ENCODE measurements at regions not wholly inside any gene's neighbourhood (a gene's known extent, or its start where the extent isn't known, plus 50 kb on each side); places are given as distances from the start of the nearest gene placed in this dataset.

GRCh38 chr9:12973710-12974109, 198.9 kb downstream of the LURAP1L start:
- no peak overlapping the region for H2AK5ac ChIP-seq (ENCODE audit: low read length)
- H3K36me3 ChIP-seq (ENCODE audit: control insufficient read depth in 1 of 2, insufficient read depth in 2 of 2, low read length in 2 of 2), result no peaks in the 10 kb centered on the region
- no CpG with 5 or more reads among the region's 1 CpG for WGBS (ENCODE audit: extremely low coverage, insufficient coverage, insufficient read length)
- DNase-seq, result no peak
- H3K9me3 ChIP-seq (ENCODE audit: insufficient read depth, low read depth, low read length), result no peaks in the 10 kb centered on the region
- no peak overlapping the region for H3K27ac ChIP-seq (ENCODE audit: low read depth, low read length)
- no peak overlapping the region for H2AFZ ChIP-seq (ENCODE audit: insufficient read depth, low read length, poor library complexity)
- H3K4me1 ChIP-seq (ENCODE audit: control insufficient read depth in 1 of 2, insufficient read depth in 2 of 2, low read length in 2 of 2), result peaks cover 5 to 9% of the 10 kb centered on the region in 2 experiments
- H3K9ac ChIP-seq (ENCODE audit: low read length), result no peak overlapping the region
- H2BK12ac ChIP-seq (ENCODE audit: low read length), result peak overlapping the region; percentile 97
- H3K14ac ChIP-seq (ENCODE audit: low read length), result peak overlapping the region; percentile 51
- no peak overlapping the region for H3K4me3 ChIP-seq (ENCODE audit: low read depth, low read length)
- no peak overlapping the region for H2BK5ac ChIP-seq (ENCODE audit: low read depth, low read length, poor library complexity)
- H3K27me3 ChIP-seq (ENCODE audit: insufficient read depth, low read length), result no peaks in the 10 kb centered on the region
- no peak overlapping the region for H3K4ac ChIP-seq (ENCODE audit: low read depth, low read length)
- no peak overlapping the region for H3K23ac ChIP-seq (ENCODE audit: low read length)
- no peak overlapping the region for H4K8ac ChIP-seq (ENCODE audit: low read depth, low read length)
- H3K79me2 ChIP-seq (ENCODE audit: control insufficient read depth, insufficient read depth, low read length, poor library complexity), result no peaks in the 10 kb centered on the region
- peaks cover 9% of the 10 kb centered on the region for H3K79me1 ChIP-seq (ENCODE audit: low read length)
- H4K91ac ChIP-seq (ENCODE audit: low read depth, low read length), result peak overlapping the region; percentile 14
- no peak overlapping the region for H3K18ac ChIP-seq (ENCODE audit: low read length)
- H3K4me2 ChIP-seq (ENCODE audit: low read length), result no peak overlapping the region
- no peak overlapping the region for H4K12ac ChIP-seq (ENCODE audit: low read depth, low read length)
- peak overlapping the region; percentile 90 for H2BK120ac ChIP-seq (ENCODE audit: insufficient read depth, low read length, poor library complexity)

DNA sequence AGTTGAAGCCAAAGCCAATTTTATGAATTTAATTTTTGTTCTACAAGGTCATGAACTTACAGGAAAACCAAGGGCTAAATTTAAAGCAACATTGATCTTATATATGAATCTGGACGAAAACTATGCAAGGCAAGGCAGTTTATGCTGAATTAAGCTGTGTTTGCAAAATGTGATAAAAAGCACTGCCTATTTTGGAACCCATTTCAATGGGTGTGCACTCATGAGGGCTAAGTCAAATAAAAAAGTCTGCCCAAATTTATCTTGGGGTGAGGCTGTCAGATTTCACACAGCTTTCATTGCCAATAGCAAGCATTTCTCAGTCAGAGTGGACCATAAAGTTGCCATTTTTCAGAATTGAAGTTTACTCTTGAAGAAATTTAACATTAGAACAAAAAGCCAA, 199.9 kb downstream of the LURAP1L start:
- H4K12ac ChIP-seq (ENCODE audit: low read depth, low read length), result no peak overlapping the region
- H3K36me3 ChIP-seq (ENCODE audit: control insufficient read depth in 1 of 2, insufficient read depth in 2 of 2, low read length in 2 of 2), result no peaks in the 10 kb centered on the region
- H3K23ac ChIP-seq (ENCODE audit: low read length), result no peak overlapping the region
- H3K4me3 ChIP-seq (ENCODE audit: low read depth, low read length), result no peak overlapping the region
- H3K27ac ChIP-seq (ENCODE audit: low read depth, low read length), result no peak overlapping the region
- no peak overlapping the region for H2AK5ac ChIP-seq (ENCODE audit: low read length)
- no peak overlapping the region for H2BK12ac ChIP-seq (ENCODE audit: low read length)
- H4K8ac ChIP-seq (ENCODE audit: low read depth, low read length), result no peak overlapping the region
- no peak overlapping the region for H2AFZ ChIP-seq (ENCODE audit: insufficient read depth, low read length, poor library complexity)
- no peaks in the 10 kb centered on the region for H3K79me2 ChIP-seq (ENCODE audit: control insufficient read depth, insufficient read depth, low read length, poor library complexity)
- no peaks in the 10 kb centered on the region for H3K27me3 ChIP-seq (ENCODE audit: insufficient read depth, low read length)
- H2BK5ac ChIP-seq (ENCODE audit: low read depth, low read length, poor library complexity), result no peak overlapping the region
- H3K4me2 ChIP-seq (ENCODE audit: low read length), result no peak overlapping the region
- DNase-seq, result no peak
- no peak overlapping the region for H3K18ac ChIP-seq (ENCODE audit: low read length)
- H3K9me3 ChIP-seq (ENCODE audit: insufficient read depth, low read depth, low read length), result no peaks in the 10 kb centered on the region
- peaks cover 5 to 10% of the 10 kb centered on the region in 2 experiments for H3K4me1 ChIP-seq (ENCODE audit: control insufficient read depth in 1 of 2, insufficient read depth in 2 of 2, low read length in 2 of 2)
- no CpG with 5 or more reads among the region's 1 CpG for WGBS (ENCODE audit: extremely low coverage, insufficient coverage, insufficient read length)
- H4K91ac ChIP-seq (ENCODE audit: low read depth, low read length), result no peak overlapping the region
- no peak overlapping the region for H2BK120ac ChIP-seq (ENCODE audit: insufficient read depth, low read length, poor library complexity)
- no peak overlapping the region for H3K9ac ChIP-seq (ENCODE audit: low read length)
- peaks cover 9% of the 10 kb centered on the region for H3K79me1 ChIP-seq (ENCODE audit: low read length)
- no peak overlapping the region for H3K4ac ChIP-seq (ENCODE audit: low read depth, low read length)
- H3K14ac ChIP-seq (ENCODE audit: low read length), result no peak overlapping the region

DNA sequence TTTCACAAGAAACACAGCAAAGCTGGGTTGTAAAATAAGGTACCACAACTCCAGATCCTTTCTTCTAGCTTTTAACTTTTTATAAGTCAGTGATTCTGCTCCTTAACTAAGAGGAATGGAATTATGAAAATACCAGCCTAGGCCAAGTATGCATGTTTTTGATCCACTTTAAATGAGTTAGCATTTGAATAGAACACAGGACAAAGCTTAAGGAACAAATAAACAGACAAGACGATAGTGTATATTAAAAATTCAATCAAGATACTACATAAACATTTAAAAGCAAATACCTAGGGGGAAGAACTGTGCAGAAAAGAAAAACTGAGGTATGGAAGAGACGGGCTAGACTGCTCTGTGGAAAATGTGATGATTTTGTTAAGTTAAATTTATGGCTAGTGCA, 200.7 kb downstream of the LURAP1L start:
- Histone ChIP-seq H3K79me2 (ENCODE audit: control insufficient read depth, insufficient read depth, low read length, poor library complexity) (no peaks in the 10 kb centered on the region), H3K9ac (ENCODE audit: low read length) (no peak overlapping the region), H3K18ac (ENCODE audit: low read length) (no peak overlapping the region), H3K27me3 (ENCODE audit: insufficient read depth, low read length) (no peaks in the 10 kb centered on the region), H4K12ac (ENCODE audit: low read depth, low read length) (no peak overlapping the region), H3K4me1 (ENCODE audit: control insufficient read depth in 1 of 2, insufficient read depth in 2 of 2, low read length in 2 of 2) (peaks cover 5 to 12% of the 10 kb centered on the region in 2 experiments), H3K27ac (ENCODE audit: low read depth, low read length) (no peak overlapping the region), H4K8ac (ENCODE audit: low read depth, low read length) (no peak overlapping the region), H3K36me3 (ENCODE audit: control insufficient read depth in 1 of 2, insufficient read depth in 2 of 2, low read length in 2 of 2) (no peaks in the 10 kb centered on the region), H4K91ac (ENCODE audit: low read depth, low read length) (no peak overlapping the region), H3K9me3 (ENCODE audit: insufficient read depth, low read depth, low read length) (no peaks in the 10 kb centered on the region), H3K14ac (ENCODE audit: low read length) (no peak overlapping the region), H3K23ac (ENCODE audit: low read length) (no peak overlapping the region), H3K4me2 (ENCODE audit: low read length) (no peak overlapping the region), H3K79me1 (ENCODE audit: low read length) (peaks cover 7% of the 10 kb centered on the region), H2BK120ac (ENCODE audit: insufficient read depth, low read length, poor library complexity) (no peak overlapping the region), H3K4ac (ENCODE audit: low read depth, low read length) (no peak overlapping the region), H2BK5ac (ENCODE audit: low read depth, low read length, poor library complexity) (no peak overlapping the region), H2AFZ (ENCODE audit: insufficient read depth, low read length, poor library complexity) (no peak overlapping the region), H2AK5ac (ENCODE audit: low read length) (no peak overlapping the region), H2BK12ac (ENCODE audit: low read length) (no peak overlapping the region), H3K4me3 (ENCODE audit: low read depth, low read length) (no peak overlapping the region)
- DNase-seq, result no peak
- no CpG with 5 or more reads among the region's 2 CpGs for WGBS (ENCODE audit: extremely low coverage, insufficient coverage, insufficient read length)

DNA sequence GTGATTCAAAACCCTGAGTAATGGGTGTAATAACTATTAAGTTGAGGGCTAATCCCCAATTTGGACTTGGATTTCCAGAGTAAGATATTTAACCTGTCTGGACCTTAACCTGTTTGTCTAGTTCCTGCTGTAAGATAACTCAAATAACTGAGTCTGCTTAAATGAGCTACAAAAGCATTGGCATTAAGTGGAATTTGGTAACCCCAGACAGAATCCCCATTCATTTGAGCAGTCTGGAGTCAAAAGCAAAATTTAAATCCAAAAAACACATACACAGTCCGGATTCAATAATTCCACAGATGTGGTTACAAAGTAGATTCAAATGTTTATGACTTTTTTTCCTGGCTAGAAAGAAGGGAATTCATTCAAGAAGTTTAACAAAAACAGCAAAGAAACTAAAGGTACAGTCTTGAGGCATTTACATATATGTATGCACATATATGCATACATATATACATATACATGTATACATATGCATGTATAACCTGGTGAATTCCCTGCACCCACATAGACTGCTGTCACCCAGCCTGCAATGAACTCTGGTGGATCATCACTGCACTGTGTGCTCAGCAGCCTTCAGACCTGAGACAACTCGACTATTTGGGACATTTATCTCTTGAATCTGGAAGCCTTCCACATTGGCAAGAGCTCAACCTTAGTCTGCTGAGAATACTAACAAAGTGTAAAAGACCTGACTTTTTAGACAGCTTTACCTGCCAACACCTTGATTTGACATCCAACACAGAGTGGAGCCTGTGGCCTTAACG, 205.4 kb downstream of the LURAP1L start:
- peaks cover 2% of the 10 kb centered on the region for H3K79me1 ChIP-seq (ENCODE audit: low read length)
- no peak for DNase-seq
- H2BK12ac ChIP-seq (ENCODE audit: low read length), result no peak overlapping the region
- H2AFZ ChIP-seq (ENCODE audit: insufficient read depth, low read length, poor library complexity), result no peak overlapping the region
- H3K4me3 ChIP-seq (ENCODE audit: low read depth, low read length), result no peak overlapping the region
- WGBS (ENCODE audit: extremely low coverage, insufficient coverage, insufficient read length), result no CpG with 5 or more reads among the region's 3 CpGs
- no peak overlapping the region for H4K12ac ChIP-seq (ENCODE audit: low read depth, low read length)
- no peaks in the 10 kb centered on the region for H3K79me2 ChIP-seq (ENCODE audit: control insufficient read depth, insufficient read depth, low read length, poor library complexity)
- no peak overlapping the region for H4K91ac ChIP-seq (ENCODE audit: low read depth, low read length)
- H3K4ac ChIP-seq (ENCODE audit: low read depth, low read length), result no peak overlapping the region
- H3K9me3 ChIP-seq (ENCODE audit: insufficient read depth, low read depth, low read length), result peaks cover 2% of the 10 kb centered on the region
- no peak overlapping the region for H3K23ac ChIP-seq (ENCODE audit: low read length)
- no peak overlapping the region for H3K18ac ChIP-seq (ENCODE audit: low read length)
- no peak overlapping the region for H4K8ac ChIP-seq (ENCODE audit: low read depth, low read length)
- H2BK5ac ChIP-seq (ENCODE audit: low read depth, low read length, poor library complexity), result no peak overlapping the region
- no peaks in the 10 kb centered on the region for H3K27me3 ChIP-seq (ENCODE audit: insufficient read depth, low read length)
- no peak overlapping the region for H2BK120ac ChIP-seq (ENCODE audit: insufficient read depth, low read length, poor library complexity)
- no peak overlapping the region for H3K27ac ChIP-seq (ENCODE audit: low read depth, low read length)
- H3K14ac ChIP-seq (ENCODE audit: low read length), result no peak overlapping the region
- no peak overlapping the region for H2AK5ac ChIP-seq (ENCODE audit: low read length)
- no peak overlapping the region for H3K9ac ChIP-seq (ENCODE audit: low read length)
- H3K4me2 ChIP-seq (ENCODE audit: low read length), result no peak overlapping the region
- no peaks in the 10 kb centered on the region for H3K36me3 ChIP-seq (ENCODE audit: control insufficient read depth in 1 of 2, insufficient read depth in 2 of 2, low read length in 2 of 2)
- H3K4me1 ChIP-seq (ENCODE audit: control insufficient read depth in 1 of 2, insufficient read depth in 2 of 2, low read length in 2 of 2), result peaks cover 0 to 5% of the 10 kb centered on the region in 2 experiments
